Liver (tissue), 3 donors: ENCODE measurements at regions not wholly inside any gene's neighbourhood (a gene's known extent, or its start where the extent isn't known, plus 50 kb on each side); places are given as distances from the start of the nearest gene placed in this dataset.

Source experiments
- EGR1 ChIP-seq, 2 donors: IDR thresholded peaks; 2 replicates each; pipeline ENCODE4 v1.6.1; 2016 to 2018; ENCODE audit warnings: antibody characterized with exemption in 2 of 2, low read depth in 2 of 2
- FOXA2 ChIP-seq: IDR thresholded peaks from 2 replicates; pipeline ENCODE4 v1.6.1; 2016; ENCODE audit warnings: antibody characterized with exemption
- GABPA ChIP-seq, 2 donors: IDR thresholded peaks in 1 of 2; conservative IDR thresholded peaks in 1 of 2; 2 replicates each; pipeline ENCODE4 v1.6.1; 2016; ENCODE audit warnings: antibody characterized with exemption in 2 of 2, mild to moderate bottlenecking in 1 of 2, moderate library complexity in 1 of 2
- NR2F2 ChIP-seq: IDR thresholded peaks from 2 replicates; pipeline ENCODE4 v1.6.1; 2016; ENCODE audit warnings: antibody characterized with exemption
- RAD21 ChIP-seq, 2 donors: IDR thresholded peaks; 2 replicates each; pipeline ENCODE4 v1.6.1; 2016; ENCODE audit warnings: antibody characterized with exemption in 2 of 2, mild to moderate bottlenecking in 2 of 2
- RXRA ChIP-seq, 2 donors: IDR thresholded peaks; 2 replicates each; pipeline ENCODE4 v1.6.1; 2017 to 2018; ENCODE audit warnings: antibody characterized with exemption in 2 of 2, mild to moderate bottlenecking in 1 of 2
- SP1 ChIP-seq: IDR thresholded peaks from 2 replicates; pipeline ENCODE4 v1.6.1; 2018; ENCODE audit warnings: antibody characterized with exemption, mild to moderate bottlenecking
- YY1 ChIP-seq: IDR thresholded peaks from 2 replicates; pipeline ENCODE4 v1.6.1; 2016; ENCODE audit warnings: antibody characterized with exemption, mild to moderate bottlenecking
- TF ChIP-seq, protein P1 (sequence below): fragments of 150-350 bp; IDR thresholded peaks from 2 replicates; pipeline ENCODE4 v1.5.1; 2017; ENCODE audit warnings: improper control_type of control experiment, low read depth, low read length; ENCODE audit not compliant: missing input control
- TF ChIP-seq, protein P2 (sequence below): IDR thresholded peaks from 2 replicates; pipeline ENCODE4 v1.6.1; 2016; ENCODE audit warnings: antibody characterized with exemption
- TF ChIP-seq, protein P3 (sequence below): IDR thresholded peaks from 2 replicates; pipeline ENCODE4 v1.6.1; 2016; ENCODE audit warnings: antibody characterized with exemption
- TF ChIP-seq, protein P4 (sequence below): IDR thresholded peaks from 2 replicates; pipeline ENCODE4 v1.6.1; 2016; ENCODE audit warnings: antibody characterized with exemption, mild to moderate bottlenecking
- TF ChIP-seq, protein P5 (sequence below): IDR thresholded peaks from 2 replicates; pipeline ENCODE4 v1.6.1; 2016; ENCODE audit warnings: antibody characterized with exemption
- donor health status: healthy.
- donor health status: healthy.

DNA sequence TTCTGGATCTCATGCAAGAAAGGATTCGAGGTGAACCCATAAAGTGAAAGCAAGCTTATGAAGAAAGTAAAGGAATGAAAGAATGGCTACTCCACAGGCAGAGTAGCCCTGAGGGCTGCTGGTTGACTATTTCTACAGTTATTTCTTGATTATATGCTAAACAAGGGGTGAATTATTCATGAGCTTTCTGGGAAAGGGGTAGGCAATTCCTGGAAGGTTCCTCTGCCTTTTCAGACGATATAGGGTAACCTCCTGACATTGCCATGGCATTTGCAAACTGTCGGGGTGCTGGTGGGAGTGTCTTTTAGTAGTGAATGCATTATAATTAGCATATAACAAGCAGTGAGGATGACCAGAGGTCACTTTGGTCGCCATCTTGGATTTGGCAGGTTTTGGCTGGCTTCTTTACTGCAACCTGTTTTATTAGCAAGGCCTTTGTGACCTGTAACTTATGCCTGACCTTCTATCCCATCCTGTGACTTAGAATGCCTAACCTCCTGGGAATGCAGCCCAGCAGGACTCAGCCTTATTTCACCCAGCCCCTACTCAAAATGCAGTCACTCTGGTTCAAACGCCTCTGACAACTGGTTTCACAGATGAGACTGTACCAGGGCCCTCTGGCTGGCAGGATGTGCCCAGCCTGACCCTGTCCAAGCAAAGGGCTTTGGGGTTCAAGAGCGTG lies 157.7 kb upstream of the SFSWAP start:
- no peak for TF ChIP-seq SP1
- no peak for TF ChIP-seq NR2F2
- TF ChIP-seq, protein P1, sequence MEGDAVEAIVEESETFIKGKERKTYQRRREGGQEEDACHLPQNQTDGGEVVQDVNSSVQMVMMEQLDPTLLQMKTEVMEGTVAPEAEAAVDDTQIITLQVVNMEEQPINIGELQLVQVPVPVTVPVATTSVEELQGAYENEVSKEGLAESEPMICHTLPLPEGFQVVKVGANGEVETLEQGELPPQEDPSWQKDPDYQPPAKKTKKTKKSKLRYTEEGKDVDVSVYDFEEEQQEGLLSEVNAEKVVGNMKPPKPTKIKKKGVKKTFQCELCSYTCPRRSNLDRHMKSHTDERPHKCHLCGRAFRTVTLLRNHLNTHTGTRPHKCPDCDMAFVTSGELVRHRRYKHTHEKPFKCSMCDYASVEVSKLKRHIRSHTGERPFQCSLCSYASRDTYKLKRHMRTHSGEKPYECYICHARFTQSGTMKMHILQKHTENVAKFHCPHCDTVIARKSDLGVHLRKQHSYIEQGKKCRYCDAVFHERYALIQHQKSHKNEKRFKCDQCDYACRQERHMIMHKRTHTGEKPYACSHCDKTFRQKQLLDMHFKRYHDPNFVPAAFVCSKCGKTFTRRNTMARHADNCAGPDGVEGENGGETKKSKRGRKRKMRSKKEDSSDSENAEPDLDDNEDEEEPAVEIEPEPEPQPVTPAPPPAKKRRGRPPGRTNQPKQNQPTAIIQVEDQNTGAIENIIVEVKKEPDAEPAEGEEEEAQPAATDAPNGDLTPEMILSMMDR = no peak
- TF ChIP-seq, protein P2, sequence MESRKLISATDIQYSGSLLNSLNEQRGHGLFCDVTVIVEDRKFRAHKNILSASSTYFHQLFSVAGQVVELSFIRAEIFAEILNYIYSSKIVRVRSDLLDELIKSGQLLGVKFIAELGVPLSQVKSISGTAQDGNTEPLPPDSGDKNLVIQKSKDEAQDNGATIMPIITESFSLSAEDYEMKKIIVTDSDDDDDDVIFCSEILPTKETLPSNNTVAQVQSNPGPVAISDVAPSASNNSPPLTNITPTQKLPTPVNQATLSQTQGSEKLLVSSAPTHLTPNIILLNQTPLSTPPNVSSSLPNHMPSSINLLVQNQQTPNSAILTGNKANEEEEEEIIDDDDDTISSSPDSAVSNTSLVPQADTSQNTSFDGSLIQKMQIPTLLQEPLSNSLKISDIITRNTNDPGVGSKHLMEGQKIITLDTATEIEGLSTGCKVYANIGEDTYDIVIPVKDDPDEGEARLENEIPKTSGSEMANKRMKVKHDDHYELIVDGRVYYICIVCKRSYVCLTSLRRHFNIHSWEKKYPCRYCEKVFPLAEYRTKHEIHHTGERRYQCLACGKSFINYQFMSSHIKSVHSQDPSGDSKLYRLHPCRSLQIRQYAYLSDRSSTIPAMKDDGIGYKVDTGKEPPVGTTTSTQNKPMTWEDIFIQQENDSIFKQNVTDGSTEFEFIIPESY = no peak
- TF ChIP-seq, protein P3, sequence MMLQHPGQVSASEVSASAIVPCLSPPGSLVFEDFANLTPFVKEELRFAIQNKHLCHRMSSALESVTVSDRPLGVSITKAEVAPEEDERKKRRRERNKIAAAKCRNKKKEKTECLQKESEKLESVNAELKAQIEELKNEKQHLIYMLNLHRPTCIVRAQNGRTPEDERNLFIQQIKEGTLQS = no peak
- TF ChIP-seq, protein P4, sequence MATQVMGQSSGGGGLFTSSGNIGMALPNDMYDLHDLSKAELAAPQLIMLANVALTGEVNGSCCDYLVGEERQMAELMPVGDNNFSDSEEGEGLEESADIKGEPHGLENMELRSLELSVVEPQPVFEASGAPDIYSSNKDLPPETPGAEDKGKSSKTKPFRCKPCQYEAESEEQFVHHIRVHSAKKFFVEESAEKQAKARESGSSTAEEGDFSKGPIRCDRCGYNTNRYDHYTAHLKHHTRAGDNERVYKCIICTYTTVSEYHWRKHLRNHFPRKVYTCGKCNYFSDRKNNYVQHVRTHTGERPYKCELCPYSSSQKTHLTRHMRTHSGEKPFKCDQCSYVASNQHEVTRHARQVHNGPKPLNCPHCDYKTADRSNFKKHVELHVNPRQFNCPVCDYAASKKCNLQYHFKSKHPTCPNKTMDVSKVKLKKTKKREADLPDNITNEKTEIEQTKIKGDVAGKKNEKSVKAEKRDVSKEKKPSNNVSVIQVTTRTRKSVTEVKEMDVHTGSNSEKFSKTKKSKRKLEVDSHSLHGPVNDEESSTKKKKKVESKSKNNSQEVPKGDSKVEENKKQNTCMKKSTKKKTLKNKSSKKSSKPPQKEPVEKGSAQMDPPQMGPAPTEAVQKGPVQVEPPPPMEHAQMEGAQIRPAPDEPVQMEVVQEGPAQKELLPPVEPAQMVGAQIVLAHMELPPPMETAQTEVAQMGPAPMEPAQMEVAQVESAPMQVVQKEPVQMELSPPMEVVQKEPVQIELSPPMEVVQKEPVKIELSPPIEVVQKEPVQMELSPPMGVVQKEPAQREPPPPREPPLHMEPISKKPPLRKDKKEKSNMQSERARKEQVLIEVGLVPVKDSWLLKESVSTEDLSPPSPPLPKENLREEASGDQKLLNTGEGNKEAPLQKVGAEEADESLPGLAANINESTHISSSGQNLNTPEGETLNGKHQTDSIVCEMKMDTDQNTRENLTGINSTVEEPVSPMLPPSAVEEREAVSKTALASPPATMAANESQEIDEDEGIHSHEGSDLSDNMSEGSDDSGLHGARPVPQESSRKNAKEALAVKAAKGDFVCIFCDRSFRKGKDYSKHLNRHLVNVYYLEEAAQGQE = no peak
- TF ChIP-seq GABPA (IDR thresholded peaks at IDR 0.05 in 1 of 2, conservative IDR thresholded peaks at IDR 0.05 in 1 of 2) = no peak
- TF ChIP-seq FOXA2 = no peak
- TF ChIP-seq RXRA (IDR thresholded peaks at IDR 0.05) = no peak
- TF ChIP-seq EGR1 (IDR thresholded peaks at IDR 0.05; ENCODE audit: low read depth in 2 of 2) = no peak
- TF ChIP-seq RAD21 (IDR thresholded peaks at IDR 0.05) = no peak
- TF ChIP-seq, protein P5, sequence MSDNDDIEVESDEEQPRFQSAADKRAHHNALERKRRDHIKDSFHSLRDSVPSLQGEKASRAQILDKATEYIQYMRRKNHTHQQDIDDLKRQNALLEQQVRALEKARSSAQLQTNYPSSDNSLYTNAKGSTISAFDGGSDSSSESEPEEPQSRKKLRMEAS = no peak
- no peak for TF ChIP-seq YY1
